ENCODE measurements at regions not wholly inside any gene's neighbourhood (a gene's known extent, or its start where the extent isn't known, plus 50 kb on each side); places are given as distances from the start of the nearest gene placed in this dataset.

DNA sequence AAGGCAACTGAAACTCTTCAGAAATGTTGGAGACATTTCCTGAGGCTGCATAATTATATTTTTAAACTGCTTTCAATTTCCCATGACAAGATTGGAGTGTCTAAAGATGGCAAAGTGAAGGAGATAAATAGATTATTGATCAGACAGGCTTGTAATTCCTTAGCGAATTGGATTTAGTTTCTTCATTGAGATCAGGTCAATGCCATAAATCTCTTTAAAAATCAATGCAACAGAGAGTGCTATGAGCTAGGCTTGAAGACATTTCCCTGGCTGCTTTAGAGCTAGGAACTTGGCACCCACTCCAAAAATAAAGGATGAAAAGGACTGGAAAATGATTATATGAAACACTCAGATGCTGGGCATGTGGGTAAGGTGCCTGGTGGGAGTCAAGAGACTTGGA is 828.4 kb downstream of the TLR4 start:
- TF ChIP-seq, protein P1, sequence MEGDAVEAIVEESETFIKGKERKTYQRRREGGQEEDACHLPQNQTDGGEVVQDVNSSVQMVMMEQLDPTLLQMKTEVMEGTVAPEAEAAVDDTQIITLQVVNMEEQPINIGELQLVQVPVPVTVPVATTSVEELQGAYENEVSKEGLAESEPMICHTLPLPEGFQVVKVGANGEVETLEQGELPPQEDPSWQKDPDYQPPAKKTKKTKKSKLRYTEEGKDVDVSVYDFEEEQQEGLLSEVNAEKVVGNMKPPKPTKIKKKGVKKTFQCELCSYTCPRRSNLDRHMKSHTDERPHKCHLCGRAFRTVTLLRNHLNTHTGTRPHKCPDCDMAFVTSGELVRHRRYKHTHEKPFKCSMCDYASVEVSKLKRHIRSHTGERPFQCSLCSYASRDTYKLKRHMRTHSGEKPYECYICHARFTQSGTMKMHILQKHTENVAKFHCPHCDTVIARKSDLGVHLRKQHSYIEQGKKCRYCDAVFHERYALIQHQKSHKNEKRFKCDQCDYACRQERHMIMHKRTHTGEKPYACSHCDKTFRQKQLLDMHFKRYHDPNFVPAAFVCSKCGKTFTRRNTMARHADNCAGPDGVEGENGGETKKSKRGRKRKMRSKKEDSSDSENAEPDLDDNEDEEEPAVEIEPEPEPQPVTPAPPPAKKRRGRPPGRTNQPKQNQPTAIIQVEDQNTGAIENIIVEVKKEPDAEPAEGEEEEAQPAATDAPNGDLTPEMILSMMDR (IDR thresholded peaks at IDR 0.05) = no peak
- no peak for TF ChIP-seq TCF7L2 (IDR thresholded peaks at IDR 0.05; ENCODE audit: low read depth, low read length)

Data from Panc1 (cell line).